IMR-90 (cell line): ENCODE measurements at regions not wholly inside any gene's neighbourhood (a gene's known extent, or its start where the extent isn't known, plus 50 kb on each side); places are given as distances from the start of the nearest gene placed in this dataset.
"Not testable (repeated sequence)": the region's sequence is repeated elsewhere in the genome, so short reads cannot be mapped to it uniquely, and the experiment has no call there.

Source experiments
- ATAC-seq: fragments of 200-7000 bp; cut with Tn5 transposase; 2 replicates; pipeline ENCODE4 v1.9.1; 2020; ENCODE audit warnings: low read depth, mild to moderate bottlenecking, moderate library complexity
- BruUV-seq: library from RNA; stranded (reverse); fragments of 400-500 nt; replicated peaks from 2 replicates; lab custom pipeline; 2021; lab: Mats Ljungman, UMichigan
- CTCF ChIA-PET: fragments of 300-600 bp; formaldehyde crosslinking; extraction: SDS; loops from one replicate; lab custom pipeline; 2021; ENCODE audit warnings: antibody characterized with exemption; lab: Yijun Ruan, JAX
- POLR2A ChIA-PET: fragments of 300-600 bp; sonication (Branson Sonifier 250); formaldehyde crosslinking; loops from one replicate; lab custom pipeline; 2022; ENCODE audit warnings: antibody characterized with exemption; ENCODE audit not compliant: unreplicated experiment; lab: Charles Lee
- DNase-seq: peaks from one replicate; pipeline ENCODE4 v3.0.0; 2013
- H2AFZ ChIP-seq: replicated peaks from 2 replicates; pipeline ENCODE3; 2013; ENCODE audit warnings: low read length, mild to moderate bottlenecking; ENCODE audit not compliant: poor library complexity
- H2AK5ac ChIP-seq: 2 replicates; pipeline ENCODE4 v1.6.1; 2013; ENCODE audit warnings: low read depth, low read length, inconsistent platforms
- H2AK9ac ChIP-seq: replicated peaks from 2 replicates; pipeline ENCODE3; 2013; ENCODE audit warnings: mild to moderate bottlenecking, low read depth, low read length, moderate library complexity; ENCODE audit not compliant: poor library complexity
- H2BK120ac ChIP-seq: 2 replicates; pipeline ENCODE4 v1.6.1; 2013; ENCODE audit warnings: low read depth, low read length, inconsistent platforms
- H2BK15ac ChIP-seq: 3 replicates; pipeline ENCODE4 v1.6.1; 2013; ENCODE audit warnings: low read depth, low read length, inconsistent platforms
- H2BK20ac ChIP-seq: 2 replicates; pipeline ENCODE4 v1.6.1; 2013; ENCODE audit warnings: low read depth, mild to moderate bottlenecking, inconsistent platforms, low read length, moderate library complexity
- H2BK5ac ChIP-seq: 2 replicates; pipeline ENCODE4 v1.6.1; 2013; ENCODE audit warnings: mild to moderate bottlenecking, low read depth, low read length, inconsistent platforms; ENCODE audit not compliant: poor library complexity, severe bottlenecking
- H3K14ac ChIP-seq: replicated peaks from 2 replicates; pipeline ENCODE4 v1.6.1; 2013; ENCODE audit warnings: low read depth, low read length, inconsistent platforms
- H3K18ac ChIP-seq: 2 replicates; pipeline ENCODE4 v1.6.1; 2013; ENCODE audit warnings: low read depth, low read length, control low read depth
- H3K23ac ChIP-seq: 2 replicates; pipeline ENCODE4 v1.6.1; 2013; ENCODE audit warnings: low read depth, low read length, inconsistent platforms
- H3K27ac ChIP-seq: 2 replicates; pipeline ENCODE4 v1.5.1; 2013; ENCODE audit warnings: mild to moderate bottlenecking, control low read depth, low read length; ENCODE audit not compliant: insufficient read depth
- H3K27me3 ChIP-seq: 2 replicates; pipeline ENCODE4 v1.6.1; 2013; ENCODE audit warnings: low read length; ENCODE audit not compliant: control insufficient read depth, insufficient read depth
- H3K36me3 ChIP-seq: 2 replicates; pipeline ENCODE4 v1.6.1; 2013; ENCODE audit warnings: low read length, mixed read lengths; ENCODE audit not compliant: control insufficient read depth, insufficient read depth
- H3K4ac ChIP-seq: 2 replicates; pipeline ENCODE4 v1.6.1; 2013; ENCODE audit warnings: low read depth, low read length, inconsistent platforms
- H3K4me1 ChIP-seq: 2 replicates; pipeline ENCODE4 v1.6.1; 2013; ENCODE audit warnings: low read length, mixed read lengths; ENCODE audit not compliant: control insufficient read depth, insufficient read depth
- H3K4me2 ChIP-seq: 2 replicates; pipeline ENCODE4 v1.6.1; 2013; ENCODE audit warnings: low read depth, mild to moderate bottlenecking, control low read depth, low read length, moderate library complexity
- H3K4me3 ChIP-seq: 2 replicates; pipeline ENCODE4 v1.5.1; 2013; ENCODE audit warnings: low read depth, mild to moderate bottlenecking, control low read depth, low read length, moderate library complexity; ENCODE audit not compliant: insufficient read depth
- H3K56ac ChIP-seq: 2 replicates; pipeline ENCODE4 v1.6.1; 2013; ENCODE audit warnings: low read length, inconsistent platforms; ENCODE audit not compliant: insufficient read depth; ENCODE audit errors: extremely low read depth
- H3K79me1 ChIP-seq, 2 experiments: 2 replicates each; pipeline ENCODE4 v1.6.1; 2013; ENCODE audit warnings: low read length in 2 of 2, inconsistent platforms in 1 of 2, low read depth in 1 of 2
- H3K9ac ChIP-seq: 2 replicates; pipeline ENCODE4 v1.6.1; 2013; ENCODE audit warnings: low read depth, low read length, control low read depth
- H3K9me1 ChIP-seq: 2 replicates; pipeline ENCODE4 v1.6.1; 2013; ENCODE audit warnings: low read length, inconsistent platforms; ENCODE audit not compliant: insufficient read depth
- H3K9me3 ChIP-seq: 2 replicates; pipeline ENCODE4 v1.6.1; 2013; ENCODE audit warnings: low read length; ENCODE audit not compliant: control insufficient read depth, insufficient read depth
- H4K20me1 ChIP-seq: 2 replicates; pipeline ENCODE4 v1.6.1; 2013; ENCODE audit warnings: low read length, inconsistent platforms; ENCODE audit not compliant: insufficient read depth
- H4K5ac ChIP-seq: 2 replicates; pipeline ENCODE4 v1.6.1; 2013; ENCODE audit warnings: mild to moderate bottlenecking, low read depth, low read length, control low read depth
- H4K8ac ChIP-seq, 2 experiments: 2 replicates each; pipeline ENCODE4 v1.6.1; 2013; ENCODE audit warnings: low read depth in 2 of 2, low read length in 2 of 2, control low read depth in 1 of 2, inconsistent platforms in 1 of 2
- H4K91ac ChIP-seq: 2 replicates; pipeline ENCODE4 v1.6.1; 2013; ENCODE audit warnings: low read depth, low read length, inconsistent platforms; ENCODE audit not compliant: insufficient read depth
- BHLHE40 ChIP-seq: fragments of 150-350 bp; IDR thresholded peaks from 2 replicates; pipeline ENCODE4 v1.6.1; 2016; ENCODE audit warnings: mild to moderate bottlenecking, low read depth, low read length
- FOS ChIP-seq: fragments of 150-350 bp; IDR thresholded peaks from 2 replicates; pipeline ENCODE4 v1.6.1; 2016; ENCODE audit warnings: low read depth, low read length
- MAFK ChIP-seq: IDR thresholded peaks from 2 replicates; pipeline ENCODE4 v1.6.1; 2012; ENCODE audit warnings: low read depth, low read length, improper control_type of control experiment
- MAZ ChIP-seq: IDR thresholded peaks from 2 replicates; pipeline ENCODE4 v1.6.1; 2012; ENCODE audit warnings: low read depth, mild to moderate bottlenecking, low read length, improper control_type of control experiment, moderate library complexity, borderline replicate concordance
- NFE2L2 ChIP-seq: fragments of 150-350 bp; IDR thresholded peaks from 2 replicates; pipeline ENCODE4 v1.6.1; 2016; ENCODE audit warnings: low read depth, mild to moderate bottlenecking, low read length
- RFX5 ChIP-seq: IDR thresholded peaks from 2 replicates; pipeline ENCODE4 v1.8.0; 2012; ENCODE audit warnings: low read depth, mild to moderate bottlenecking, low read length, moderate library complexity
- WGBS, 2 experiments: methylation state at CpG; one replicate each; pipeline versions ENCODE4 v1.1.5 to v1.1.7; 2013; ENCODE audit warnings: missing lambda C conversion rate in 2 of 2; ENCODE audit not compliant: insufficient read length in 1 of 2; ENCODE audit errors: extremely low coverage in 2 of 2; 5-methylcytosine and 5-hydroxymethylcytosine counted together
- dilution Hi-C: fragments of 300-500 bp; cut with HindIII; formaldehyde crosslinking; loops from one replicate; pipeline ENCODE4 v1.14.3; 2018; ENCODE audit warnings: low sequenced_read_pairs; ENCODE audit not compliant: unreplicated experiment
- in situ Hi-C: fragments of 300-500 bp; cut with MboI; formaldehyde crosslinking; loops from 3 replicates; pipeline ENCODE4 v1.14.3; 2019; ENCODE audit warnings: low sequenced_read_pairs, inconsistent platforms, mixed read lengths
- intact Hi-C: fragments of 100-400 bp; cut with micrococcal nuclease; formaldehyde crosslinking; loops from 2 replicates; pipeline ENCODE4 v1.10.0; 2022
- TF ChIP-seq, protein P1 (sequence below): conservative IDR thresholded peaks from 2 replicates; pipeline ENCODE4 v1.5.1; 2012; ENCODE audit warnings: mild to moderate bottlenecking, low read depth, low read length, improper control_type of control experiment

DNA sequence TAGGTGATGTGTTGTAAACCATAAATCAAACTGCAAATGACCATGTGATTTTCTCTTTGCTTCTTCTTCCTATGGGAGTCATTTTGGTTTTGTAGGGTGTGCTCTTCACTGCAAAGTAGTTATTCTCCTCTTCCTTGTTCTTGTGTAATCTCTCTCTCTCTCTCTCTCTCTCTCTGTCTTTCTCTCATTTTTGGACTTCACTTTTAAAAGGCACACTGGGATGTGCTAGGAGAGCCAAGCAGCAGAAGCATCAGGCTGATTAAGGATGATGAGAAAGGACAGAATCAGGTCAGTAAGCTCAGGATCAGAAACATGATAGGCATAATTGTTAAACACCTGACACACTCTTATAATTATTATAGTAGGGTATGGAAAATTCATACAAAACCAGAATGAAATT, 505.3 kb upstream of the ZNF608 start:
- DNase-seq: no peak
- H2AFZ ChIP-seq: no peak overlapping the region
- no peak overlapping the region for H3K23ac ChIP-seq
- no peak overlapping the region for H4K5ac ChIP-seq
- no peaks in the 10 kb centered on the region for H3K36me3 ChIP-seq
- ChIA-PET CTCF (no interaction called here), POLR2A (no interaction called here)
- no peak overlapping the region for H3K4me2 ChIP-seq
- H2BK15ac ChIP-seq: no peak overlapping the region
- no peaks in the 10 kb centered on the region for H3K4me1 ChIP-seq
- H2AK5ac ChIP-seq: no peak overlapping the region
- H3K14ac ChIP-seq: no peak overlapping the region
- TF ChIP-seq NFE2L2: no peak
- TF ChIP-seq, protein P1, sequence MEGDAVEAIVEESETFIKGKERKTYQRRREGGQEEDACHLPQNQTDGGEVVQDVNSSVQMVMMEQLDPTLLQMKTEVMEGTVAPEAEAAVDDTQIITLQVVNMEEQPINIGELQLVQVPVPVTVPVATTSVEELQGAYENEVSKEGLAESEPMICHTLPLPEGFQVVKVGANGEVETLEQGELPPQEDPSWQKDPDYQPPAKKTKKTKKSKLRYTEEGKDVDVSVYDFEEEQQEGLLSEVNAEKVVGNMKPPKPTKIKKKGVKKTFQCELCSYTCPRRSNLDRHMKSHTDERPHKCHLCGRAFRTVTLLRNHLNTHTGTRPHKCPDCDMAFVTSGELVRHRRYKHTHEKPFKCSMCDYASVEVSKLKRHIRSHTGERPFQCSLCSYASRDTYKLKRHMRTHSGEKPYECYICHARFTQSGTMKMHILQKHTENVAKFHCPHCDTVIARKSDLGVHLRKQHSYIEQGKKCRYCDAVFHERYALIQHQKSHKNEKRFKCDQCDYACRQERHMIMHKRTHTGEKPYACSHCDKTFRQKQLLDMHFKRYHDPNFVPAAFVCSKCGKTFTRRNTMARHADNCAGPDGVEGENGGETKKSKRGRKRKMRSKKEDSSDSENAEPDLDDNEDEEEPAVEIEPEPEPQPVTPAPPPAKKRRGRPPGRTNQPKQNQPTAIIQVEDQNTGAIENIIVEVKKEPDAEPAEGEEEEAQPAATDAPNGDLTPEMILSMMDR: no peak
- TF ChIP-seq FOS: no peak
- TF ChIP-seq BHLHE40: no peak
- no peak for TF ChIP-seq MAFK
- TF ChIP-seq MAZ: no peak
- TF ChIP-seq RFX5: no peak
- dilution Hi-C loops (no loop called here), intact Hi-C loops (no loop called here), in situ Hi-C loops (no loop called here)
- no peak overlapping the region for H3K18ac ChIP-seq
- no peak overlapping the region for H3K56ac ChIP-seq
- H3K9ac ChIP-seq: no peak overlapping the region
- no peaks in the 10 kb centered on the region for H3K79me1 ChIP-seq
- ATAC-seq: no peak
- H2AK9ac ChIP-seq: no peak overlapping the region
- no peak overlapping the region for H3K4me3 ChIP-seq
- H3K27ac ChIP-seq: no peak overlapping the region
- no peak overlapping the region for H2BK20ac ChIP-seq
- no peaks in the 10 kb centered on the region for H3K27me3 ChIP-seq
- H4K91ac ChIP-seq: no peak overlapping the region
- no peak overlapping the region for H3K4ac ChIP-seq
- peaks cover 14% of the 10 kb centered on the region for H3K9me3 ChIP-seq
- H4K8ac ChIP-seq: no peak overlapping the region
- H4K20me1 ChIP-seq: no peaks in the 10 kb centered on the region
- no TSS peak for BruUV-seq
- no peak overlapping the region for H2BK5ac ChIP-seq
- no peak overlapping the region for H2BK120ac ChIP-seq
- no peaks in the 10 kb centered on the region for H3K9me1 ChIP-seq

DNA sequence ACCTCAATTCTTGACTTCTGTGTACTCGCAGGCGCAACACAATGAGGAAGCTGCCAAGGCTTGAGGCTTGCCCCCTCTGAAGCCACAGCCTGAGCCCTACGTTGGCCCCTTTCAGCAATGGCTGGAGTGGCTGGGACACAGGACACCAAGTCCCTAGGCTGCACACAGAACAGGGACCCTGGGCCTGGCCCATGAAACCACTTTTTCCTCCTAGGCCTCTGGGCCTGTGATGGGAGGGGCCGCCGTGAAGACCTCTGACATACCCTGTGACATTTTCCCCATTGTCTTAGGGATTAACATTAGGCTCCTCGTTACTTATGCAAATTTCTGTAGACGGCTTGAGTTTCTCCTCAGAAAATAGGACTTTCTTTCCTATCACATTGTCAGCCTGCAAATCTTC, 507.2 kb upstream of the ZNF608 start:
- H3K79me1 ChIP-seq, H2BK20ac ChIP-seq, H3K4ac ChIP-seq, H3K27ac ChIP-seq, H3K4me3 ChIP-seq, POLR2A ChIA-PET, H3K9me1 ChIP-seq, H3K56ac ChIP-seq, intact Hi-C loops, in situ Hi-C loops, H2BK5ac ChIP-seq, H3K14ac ChIP-seq, H3K4me1 ChIP-seq, DNase-seq, H4K91ac ChIP-seq, H2AFZ ChIP-seq, H4K20me1 ChIP-seq, H3K18ac ChIP-seq, BruUV-seq, H3K4me2 ChIP-seq, H4K8ac ChIP-seq, H2BK15ac ChIP-seq, CTCF ChIA-PET, H2AK5ac ChIP-seq, H2BK120ac ChIP-seq, ATAC-seq, H2AK9ac ChIP-seq, H3K27me3 ChIP-seq, H4K5ac ChIP-seq, H3K36me3 ChIP-seq, H3K9ac ChIP-seq, H3K23ac ChIP-seq, dilution Hi-C loops: not testable (repeated sequence)
- WGBS, 2 experiments: 100% methylated on average over 2 of the region's 7 CpGs; no CpG with 5 or more reads in 1 of the 2 experiments
- H3K9me3 ChIP-seq: peaks cover 14% of the 10 kb centered on the region
